ENCODE measurements at regions not wholly inside any gene's neighbourhood (a gene's known extent, or its start where the extent isn't known, plus 50 kb on each side); places are given as distances from the start of the nearest gene placed in this dataset.

GRCh38 chr9:38224941-38225340 lies 155.9 kb upstream of the SHB start:
- in situ Hi-C loops (cut with HindIII; ENCODE audit: extremely low pct_ligation_motif_present, low pct_unique_long_range_greater_than_20kb): no loop called here
- no peak overlapping the region for H3K9ac ChIP-seq (ENCODE audit: insufficient read depth, low read depth, low read length)
- H3K9me3 ChIP-seq (ENCODE audit: low read length): no peaks in the 10 kb centered on the region
- no peaks in the 10 kb centered on the region for H3K36me3 ChIP-seq (replicated peaks in 1 of 2; ENCODE audit: control insufficient read depth in 1 of 2, insufficient read depth in 2 of 2, low read length in 2 of 2)
- no peaks in the 10 kb centered on the region for H4K20me1 ChIP-seq (ENCODE audit: insufficient read depth, low read length)
- H3K27me3 ChIP-seq (ENCODE audit: control insufficient read depth in 1 of 2, insufficient read depth in 2 of 2, low read length in 2 of 2): peaks cover 0 to 14% of the 10 kb centered on the region in 2 experiments; a peak in 1 of 5 replicates
- ATAC-seq (no peak), FAIRE-seq (no peak), DNase-seq (ENCODE audit: low spot score) (no peak)
- no peak overlapping the region for H3K4me3 ChIP-seq (replicated peaks in 1 of 3; ENCODE audit: insufficient read depth in 1 of 3, low read depth in 2 of 3, low read length in 3 of 3)
- TF ChIP-seq ZFYVE20 (CRISPR knock-in tag; IDR thresholded peaks at IDR 0.05; ENCODE audit: borderline replicate concordance, low read depth) (no peak), ZNF512 (CRISPR knock-in tag; IDR thresholded peaks at IDR 0.05) (no peak), TSC22D2 (CRISPR knock-in tag; IDR thresholded peaks at IDR 0.05; ENCODE audit: borderline replicate concordance) (no peak), KLF16 (CRISPR knock-in tag; IDR thresholded peaks at IDR 0.05) (no peak), ZNF234 (CRISPR knock-in tag; conservative IDR thresholded peaks at IDR 0.05) (no peak), HOXA3 (CRISPR knock-in tag; IDR thresholded peaks at IDR 0.05) (no peak), SP140L (CRISPR knock-in tag; IDR thresholded peaks at IDR 0.05; ENCODE audit: borderline replicate concordance) (no peak), BCL6 (CRISPR knock-in tag; IDR thresholded peaks at IDR 0.05) (no peak), ZNF563 (CRISPR knock-in tag; IDR thresholded peaks at IDR 0.05) (no peak), TBL1XR1 (IDR thresholded peaks at IDR 0.05; ENCODE audit: borderline replicate concordance, low read length, partially characterized antibody) (no peak), HMGXB4 (CRISPR knock-in tag; IDR thresholded peaks at IDR 0.05; ENCODE audit: borderline replicate concordance in 1 of 2, low read depth in 1 of 2) (no peak), ZFP82 (CRISPR knock-in tag; IDR thresholded peaks at IDR 0.05; ENCODE audit: borderline replicate concordance) (no peak), DR1 (CRISPR knock-in tag; IDR thresholded peaks at IDR 0.05) (no peak), ZZZ3 (CRISPR knock-in tag; IDR thresholded peaks at IDR 0.05; ENCODE audit: borderline replicate concordance) (no peak), HOMEZ (CRISPR knock-in tag; IDR thresholded peaks at IDR 0.05; ENCODE audit: low read depth) (no peak)
- TF ChIP-seq, protein P1, sequence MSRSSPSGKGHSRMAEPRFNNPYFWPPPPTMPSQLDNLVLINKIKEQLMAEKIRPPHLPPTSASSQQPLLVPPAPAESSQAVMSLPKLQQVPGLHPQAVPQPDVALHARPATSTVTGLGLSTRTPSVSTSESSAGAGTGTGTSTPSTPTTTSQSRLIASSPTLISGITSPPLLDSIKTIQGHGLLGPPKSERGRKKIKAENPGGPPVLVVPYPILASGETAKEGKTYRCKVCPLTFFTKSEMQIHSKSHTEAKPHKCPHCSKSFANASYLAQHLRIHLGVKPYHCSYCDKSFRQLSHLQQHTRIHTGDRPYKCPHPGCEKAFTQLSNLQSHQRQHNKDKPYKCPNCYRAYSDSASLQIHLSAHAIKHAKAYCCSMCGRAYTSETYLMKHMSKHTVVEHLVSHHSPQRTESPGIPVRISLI (CRISPR knock-in tag; IDR thresholded peaks at IDR 0.05; ENCODE audit: borderline replicate concordance): no peak
- CTCF ChIA-PET (ENCODE audit: low intra/inter-chr PET ratio, low total read pairs): no interaction called here
- H2AFZ ChIP-seq (ENCODE audit: low read length): no peak overlapping the region
- no peak overlapping the region for H3K27ac ChIP-seq (ENCODE audit: extremely low read length, insufficient read depth, low read length)
- BruUV-seq (replicated peaks): no TSS peak
- POLR2A ChIA-PET: no interaction called here
- H3K4me2 ChIP-seq (ENCODE audit: low read depth, low read length): no peak overlapping the region
- intact Hi-C loops (cut with micrococcal nuclease; ENCODE audit: unreplicated experiment): no loop called here
- no peaks in the 10 kb centered on the region for H3K79me2 ChIP-seq (ENCODE audit: insufficient read depth, low read length)
- 66% methylated on average over 6 of the region's 6 CpGs for WGBS (ENCODE audit: low lambda C conversion rate)
- H3K4me1 ChIP-seq (ENCODE audit: insufficient read depth, low read length): peaks cover 6% of the 10 kb centered on the region; the same call in 1 of the 2 replicates
